ENCODE measurements at regions not wholly inside any gene's neighbourhood (a gene's known extent, or its start where the extent isn't known, plus 50 kb on each side); places are given as distances from the start of the nearest gene placed in this dataset.

- Histone ChIP-seq H3K9ac (ENCODE audit: low read depth, low read length, poor library complexity, severe bottlenecking) (no peak overlapping the region), H3K36me3 (ENCODE audit: insufficient read depth, low read length) (no peaks in the 10 kb centered on the region), H3K4me1 (ENCODE audit: insufficient read depth, low read length, poor library complexity, severe bottlenecking) (no peaks in the 10 kb centered on the region), H2AFZ (ENCODE audit: low read length) (no peak overlapping the region), H3F3A (ENCODE audit: low read depth) (no peaks in the 10 kb centered on the region), H4K20me1 (ENCODE audit: insufficient read depth, low read length, poor library complexity, severe bottlenecking) (no peaks in the 10 kb centered on the region), H3K4me3 (ENCODE audit: low read length, poor library complexity, severe bottlenecking) (no peak overlapping the region), H3K79me2 (ENCODE audit: insufficient read depth, low read length) (no peaks in the 10 kb centered on the region), H3K9me3 (ENCODE audit: insufficient read depth, low read depth, low read length) (peaks cover 7% of the 10 kb centered on the region), H3K9me2 (replicated peaks; ENCODE audit: low read depth, low read length) (no peaks in the 10 kb centered on the region), H3K4me2 (ENCODE audit: low read depth, low read length, poor library complexity, severe bottlenecking) (no peak overlapping the region), H3K27me3 (ENCODE audit: insufficient read depth, low read length, poor library complexity, severe bottlenecking) (no peaks in the 10 kb centered on the region)
- no peak for TF ChIP-seq CTCF (conservative IDR thresholded peaks at IDR 0.05; ENCODE audit: low read length)
- TF ChIP-seq EZH2phosphoT487 (IDR thresholded peaks at IDR 0.05; ENCODE audit: borderline replicate concordance) = no peak
Measured at GRCh38 chr22:48786679-48786996, 1041.0 kb downstream of the BRD1 start.

- H4K20me1 ChIP-seq (ENCODE audit: insufficient read depth, low read length, poor library complexity, severe bottlenecking) = no peaks in the 10 kb centered on the region
- no peaks in the 10 kb centered on the region for H3K9me2 ChIP-seq (replicated peaks; ENCODE audit: low read depth, low read length)
- no peak for TF ChIP-seq EZH2phosphoT487 (IDR thresholded peaks at IDR 0.05; ENCODE audit: borderline replicate concordance)
- no peak for TF ChIP-seq CTCF (conservative IDR thresholded peaks at IDR 0.05; ENCODE audit: low read length)
- H2AFZ ChIP-seq (ENCODE audit: low read length) = no peak overlapping the region
- H3K4me1 ChIP-seq (ENCODE audit: insufficient read depth, low read length, poor library complexity, severe bottlenecking) = no peaks in the 10 kb centered on the region
- H3K4me2 ChIP-seq (ENCODE audit: low read depth, low read length, poor library complexity, severe bottlenecking) = no peak overlapping the region
- H3K79me2 ChIP-seq (ENCODE audit: insufficient read depth, low read length) = no peaks in the 10 kb centered on the region
- no peak overlapping the region for H3K9ac ChIP-seq (ENCODE audit: low read depth, low read length, poor library complexity, severe bottlenecking)
- H3K4me3 ChIP-seq (ENCODE audit: low read length, poor library complexity, severe bottlenecking) = no peak overlapping the region
- no peaks in the 10 kb centered on the region for H3F3A ChIP-seq (ENCODE audit: low read depth)
- H3K9me3 ChIP-seq (ENCODE audit: insufficient read depth, low read depth, low read length) = peaks cover 11% of the 10 kb centered on the region; the same call in 1 of the 2 replicates
- no peaks in the 10 kb centered on the region for H3K27me3 ChIP-seq (ENCODE audit: insufficient read depth, low read length, poor library complexity, severe bottlenecking)
- no peaks in the 10 kb centered on the region for H3K36me3 ChIP-seq (ENCODE audit: insufficient read depth, low read length)
Measured at GRCh38 chr22:48785792-48786678, 1041.6 kb downstream of the BRD1 start.

GRCh38 chr22:48784701-48785503, 1042.8 kb downstream of the BRD1 start:
- no peak overlapping the region for H3K4me3 ChIP-seq (ENCODE audit: low read length, poor library complexity, severe bottlenecking)
- TF ChIP-seq CTCF (conservative IDR thresholded peaks at IDR 0.05; ENCODE audit: low read length) (no peak), EZH2phosphoT487 (IDR thresholded peaks at IDR 0.05; ENCODE audit: borderline replicate concordance) (no peak)
- no peak overlapping the region for H3K4me2 ChIP-seq (ENCODE audit: low read depth, low read length, poor library complexity, severe bottlenecking)
- H3K79me2 ChIP-seq (ENCODE audit: insufficient read depth, low read length) = no peaks in the 10 kb centered on the region
- no peaks in the 10 kb centered on the region for H3F3A ChIP-seq (ENCODE audit: low read depth)
- H4K20me1 ChIP-seq (ENCODE audit: insufficient read depth, low read length, poor library complexity, severe bottlenecking) = no peaks in the 10 kb centered on the region
- H2AFZ ChIP-seq (ENCODE audit: low read length) = no peak overlapping the region
- H3K9me3 ChIP-seq (ENCODE audit: insufficient read depth, low read depth, low read length) = peaks cover 18% of the 10 kb centered on the region; the same call in 1 of the 2 replicates
- no peaks in the 10 kb centered on the region for H3K27me3 ChIP-seq (ENCODE audit: insufficient read depth, low read length, poor library complexity, severe bottlenecking)
- H3K4me1 ChIP-seq (ENCODE audit: insufficient read depth, low read length, poor library complexity, severe bottlenecking) = no peaks in the 10 kb centered on the region
- no peaks in the 10 kb centered on the region for H3K36me3 ChIP-seq (ENCODE audit: insufficient read depth, low read length)
- no peak overlapping the region for H3K9ac ChIP-seq (ENCODE audit: low read depth, low read length, poor library complexity, severe bottlenecking)
- H3K9me2 ChIP-seq (replicated peaks; ENCODE audit: low read depth, low read length) = no peaks in the 10 kb centered on the region
